RKO (cell line): ENCODE measurements at regions not wholly inside any gene's neighbourhood (a gene's known extent, or its start where the extent isn't known, plus 50 kb on each side); places are given as distances from the start of the nearest gene placed in this dataset.

Source experiments
- DNase-seq: peaks from one replicate; pipeline ENCODE4 v3.0.0-alpha.2; 2016; ENCODE audit warnings: low spot score

DNA sequence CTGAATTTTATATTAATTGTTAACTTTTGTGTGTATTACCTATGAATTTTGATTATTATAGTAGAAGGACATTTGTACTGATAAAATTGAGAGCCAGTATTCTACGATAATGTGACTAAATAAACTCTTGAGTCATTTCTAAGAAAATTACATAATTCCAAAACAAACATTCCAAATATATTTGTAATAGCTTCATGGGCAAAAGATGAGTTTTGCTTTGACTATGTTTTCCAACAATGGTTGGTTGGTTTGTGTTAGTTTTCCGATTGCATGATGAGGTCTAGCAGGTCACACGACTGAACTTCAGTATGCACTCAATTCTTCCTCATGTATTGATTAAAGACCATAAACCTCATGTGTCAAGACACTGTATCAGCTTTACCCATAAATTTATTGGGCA lies 71.7 kb upstream of the WDR75 start:
- DNase-seq, result peak; percentile 38

DNA sequence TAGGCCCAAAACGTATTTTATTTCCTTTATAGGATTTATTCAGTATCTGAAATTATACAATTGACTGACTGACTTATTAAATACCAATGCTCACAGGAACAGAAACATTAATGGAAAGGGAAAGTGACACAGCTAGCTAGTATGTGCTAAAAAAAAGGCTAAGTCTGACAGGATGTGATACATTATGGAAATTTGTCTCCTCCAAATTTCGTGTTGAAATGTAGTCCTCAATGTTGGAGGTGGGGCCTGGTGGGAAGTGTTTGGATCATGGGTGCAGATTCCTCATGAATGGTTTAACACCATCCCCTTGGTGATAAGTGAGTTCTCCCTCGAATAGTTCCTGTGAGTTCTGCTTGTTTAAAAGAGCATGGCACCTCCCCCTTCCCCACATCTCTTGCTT lies 70.6 kb upstream of the WDR75 start:
- peak; percentile 21 for DNase-seq

DNA sequence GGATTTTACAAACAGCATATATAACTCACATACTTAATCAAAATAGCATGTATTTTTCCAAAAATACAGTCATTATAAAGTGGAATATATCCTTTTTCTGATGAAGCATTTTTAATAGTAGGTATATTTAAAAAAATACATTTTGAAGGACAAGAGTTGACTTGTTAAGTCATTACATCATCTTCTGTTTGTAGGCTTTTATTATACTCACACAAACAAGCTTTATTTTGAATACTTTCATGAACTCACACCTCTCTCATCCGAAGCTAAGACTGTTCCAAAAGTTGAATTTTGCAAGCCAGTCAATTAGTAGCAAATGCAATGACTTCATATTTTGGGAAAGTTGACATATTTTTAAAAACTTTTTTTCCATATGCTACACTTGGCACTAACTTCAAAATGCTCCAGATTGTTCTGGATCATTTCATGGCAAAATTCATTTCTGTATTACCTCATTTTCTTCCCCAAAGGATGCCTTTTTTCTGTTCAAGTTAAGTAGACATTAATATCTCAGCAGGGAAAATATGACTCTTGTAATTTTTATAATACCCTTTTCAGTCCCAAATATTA lies 68.5 kb upstream of the WDR75 start:
- DNase-seq, result no peak

DNA sequence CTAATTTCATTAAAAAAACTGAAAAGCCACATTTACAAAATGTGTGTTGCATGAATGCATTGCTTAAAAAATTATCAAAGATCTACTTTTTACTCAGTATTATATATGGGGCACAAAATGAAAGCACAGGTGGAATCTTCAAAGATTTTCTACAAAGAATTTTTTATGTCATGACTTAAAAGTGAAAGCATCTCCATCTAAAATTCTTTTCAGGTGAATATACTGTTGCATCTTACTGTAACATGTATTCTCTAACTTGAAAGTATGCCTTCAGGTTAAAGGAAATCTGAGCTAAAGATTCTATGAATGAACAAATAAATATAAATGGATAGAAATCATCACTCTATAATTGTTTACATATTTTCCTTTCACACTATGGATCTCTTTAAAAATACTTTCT lies 66.8 kb upstream of the WDR75 start:
- no peak for DNase-seq

DNA sequence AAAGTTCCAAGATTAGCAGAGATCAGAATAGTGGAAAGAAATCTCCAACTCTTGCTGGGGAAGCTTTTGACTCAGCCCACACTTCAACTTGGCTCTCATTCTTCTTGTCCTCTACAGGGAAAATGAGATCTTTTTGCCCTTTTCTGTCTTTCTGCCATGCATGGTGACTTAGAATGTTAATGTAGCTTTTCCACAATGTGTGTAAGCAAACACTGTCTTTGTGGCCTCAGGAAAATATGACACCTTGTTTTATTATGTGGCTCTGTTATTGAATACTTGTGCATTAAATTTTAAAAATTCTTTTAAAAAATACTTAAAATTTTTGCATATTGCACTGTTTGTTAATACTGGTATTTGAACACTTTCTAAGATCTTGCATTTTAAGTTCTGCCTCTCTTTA lies 65.4 kb upstream of the WDR75 start:
- no peak for DNase-seq

DNA sequence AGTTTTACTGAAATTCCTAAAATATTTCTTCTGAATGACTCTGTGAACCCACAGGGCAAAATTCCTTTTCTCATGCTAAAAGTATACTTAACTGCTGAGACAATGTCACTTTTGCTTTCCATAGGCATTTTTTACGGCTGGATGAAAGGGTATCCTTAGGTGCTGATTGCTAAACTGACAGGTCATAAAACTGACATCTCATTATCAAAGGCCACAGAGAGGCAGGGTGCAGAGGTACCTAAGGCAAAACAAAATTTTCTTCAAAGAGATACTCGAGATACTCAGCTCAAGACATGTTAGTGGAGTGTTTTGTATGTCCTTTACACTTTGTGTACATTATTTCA lies 62.0 kb upstream of the WDR75 start:
- DNase-seq, result no peak

DNA sequence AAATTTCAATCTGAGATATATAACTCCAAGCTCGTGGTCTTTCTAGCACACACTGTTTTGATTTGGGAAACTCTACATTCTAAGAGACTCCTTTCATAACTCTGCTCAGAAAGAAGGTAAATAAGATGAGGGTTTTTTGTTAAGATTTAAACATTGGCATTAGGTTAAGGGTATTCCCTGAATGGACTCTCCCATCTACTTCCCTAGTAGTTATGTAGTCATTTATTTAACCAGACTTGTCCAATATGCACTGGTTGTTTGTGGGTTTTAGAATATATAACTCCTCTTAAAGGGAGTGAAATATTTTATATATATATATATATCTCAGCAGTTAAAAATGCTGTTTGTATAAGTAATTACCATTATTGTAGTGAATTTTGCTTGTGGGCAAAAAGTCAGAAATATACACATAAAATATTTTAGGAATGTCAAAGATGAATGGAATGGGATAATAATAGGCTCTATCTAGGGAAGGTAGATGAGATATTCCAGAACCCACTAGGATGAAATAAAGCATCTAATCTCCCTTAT lies 61.5 kb upstream of the WDR75 start:
- DNase-seq, result no peak

DNA sequence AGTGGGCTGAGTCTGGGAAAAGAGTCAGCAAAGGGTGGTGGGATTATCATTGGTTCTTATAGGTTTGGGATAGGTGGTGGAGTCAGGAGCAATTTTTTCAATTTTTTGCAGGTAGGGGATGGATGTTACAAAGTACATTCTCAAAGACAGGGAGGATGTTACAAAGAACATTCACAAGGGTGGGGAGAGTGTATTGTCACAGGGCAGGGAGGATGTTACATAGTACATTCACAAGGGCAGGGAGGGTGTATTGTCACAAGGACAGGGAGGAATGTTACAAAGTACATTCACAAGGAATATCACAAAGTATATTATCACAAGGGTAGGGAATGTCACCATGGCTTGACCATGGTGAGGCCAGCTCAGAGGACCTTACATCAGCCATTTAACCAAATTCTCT lies 58.6 kb upstream of the WDR75 start:
- no peak for DNase-seq

DNA sequence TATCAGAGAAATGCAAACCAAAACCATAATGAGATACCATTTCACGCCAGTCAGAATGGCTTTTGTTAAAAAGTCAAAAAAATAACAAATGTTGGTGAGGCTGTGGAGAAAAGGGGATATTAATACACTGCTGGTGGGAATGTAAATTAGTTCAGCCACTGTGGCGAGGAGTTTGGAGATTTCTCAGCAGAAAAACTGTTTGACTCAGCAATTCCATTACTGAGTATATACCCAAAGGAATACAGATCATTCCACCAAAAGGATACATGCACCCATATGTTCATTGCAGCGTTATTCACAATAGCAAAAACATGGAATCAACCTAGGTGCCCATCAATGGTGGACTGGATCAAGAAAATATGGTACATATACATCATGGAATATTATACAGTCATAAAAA lies 54.5 kb upstream of the WDR75 start:
- DNase-seq, result no peak

DNA sequence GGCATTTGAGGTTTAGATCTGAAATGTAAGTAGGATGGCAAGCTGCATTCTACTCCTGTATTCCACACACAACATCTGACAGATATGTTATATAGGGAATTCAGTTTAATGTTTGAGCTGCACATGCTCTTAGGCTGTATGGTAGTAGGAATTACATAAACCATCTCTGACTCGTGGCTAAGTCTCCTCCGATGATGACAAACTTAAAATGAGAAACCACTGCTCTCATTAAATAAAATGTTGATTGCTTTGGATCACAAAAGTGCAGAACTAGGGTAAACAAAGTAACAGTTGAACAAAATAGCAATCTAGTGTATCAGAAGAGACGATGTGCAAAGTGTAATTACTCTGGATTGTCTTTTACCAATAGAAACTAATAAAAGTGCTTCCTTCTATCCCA lies 50.1 kb upstream of the WDR75 start:
- no peak for DNase-seq
